Peyer's patch (tissue), 4 donors: ENCODE measurements at regions not wholly inside any gene's neighbourhood (a gene's known extent, or its start where the extent isn't known, plus 50 kb on each side); places are given as distances from the start of the nearest gene placed in this dataset.

ENCODE experiments used
- DNase-seq, 3 donors: peaks; one replicate each; pipeline ENCODE4 v3.0.0-alpha.2; 2017 to 2019
- H3K27ac ChIP-seq, 4 donors: fragments of 200-600 bp; sonication (generic); one replicate each; pipeline ENCODE4 v1.5.1; 2016 to 2019
- H3K27me3 ChIP-seq, 2 donors: fragments of 200-600 bp; sonication (generic); one replicate each; pipeline ENCODE4 v1.5.1; 2019
- H3K36me3 ChIP-seq, 3 donors: fragments of 200-600 bp; sonication (generic); one replicate each; pipeline ENCODE4 v1.5.1; 2016 to 2019
- H3K4me1 ChIP-seq, 4 donors: fragments of 200-600 bp; sonication (generic); one replicate each; pipeline ENCODE4 v1.5.1; 2016 to 2019
- H3K4me3 ChIP-seq, 4 donors: fragments of 200-600 bp; sonication (generic); 1 replicate in 3 of 4; 2 replicates in 1 of 4; pipeline ENCODE4 v1.5.1; 2016 to 2019; ENCODE audit warnings: mild to moderate bottlenecking in 1 of 4
- H3K9me3 ChIP-seq, 4 donors: fragments of 200-600 bp; sonication (generic); one replicate each; pipeline ENCODE4 v1.5.1; 2016 to 2019; ENCODE audit warnings: mild to moderate bottlenecking in 1 of 4
- POLR2A ChIP-seq, 2 donors: fragments of 450-650 bp; IDR thresholded peaks; one replicate each; pipeline ENCODE4 v1.5.1; 2017; ENCODE audit warnings: antibody characterized with exemption in 2 of 2, mild to moderate bottlenecking in 2 of 2, moderate library complexity in 2 of 2
- TF ChIP-seq, protein P1 (sequence below), 6 experiments: fragments of 450-650 bp in 4 of 6; fragments of 200-600 bp in 2 of 6; sonication (generic) in 1 of 6; IDR thresholded peaks; one replicate each; pipeline ENCODE4 v1.5.1; 2017 to 2019; ENCODE audit warnings: antibody characterized with exemption in 6 of 6, mild to moderate bottlenecking in 3 of 6, moderate library complexity in 1 of 6

- Histone ChIP-seq H3K27me3 (no peaks in the 10 kb centered on the region), H3K36me3 (no peaks in the 10 kb centered on the region), H3K4me3 (no peak overlapping the region), H3K9me3 (no peaks in the 10 kb centered on the region), H3K4me1 (no peaks in the 10 kb centered on the region), H3K27ac (no peak overlapping the region)
- no peak for TF ChIP-seq POLR2A (IDR thresholded peaks at IDR 0.05)
- TF ChIP-seq, protein P1, sequence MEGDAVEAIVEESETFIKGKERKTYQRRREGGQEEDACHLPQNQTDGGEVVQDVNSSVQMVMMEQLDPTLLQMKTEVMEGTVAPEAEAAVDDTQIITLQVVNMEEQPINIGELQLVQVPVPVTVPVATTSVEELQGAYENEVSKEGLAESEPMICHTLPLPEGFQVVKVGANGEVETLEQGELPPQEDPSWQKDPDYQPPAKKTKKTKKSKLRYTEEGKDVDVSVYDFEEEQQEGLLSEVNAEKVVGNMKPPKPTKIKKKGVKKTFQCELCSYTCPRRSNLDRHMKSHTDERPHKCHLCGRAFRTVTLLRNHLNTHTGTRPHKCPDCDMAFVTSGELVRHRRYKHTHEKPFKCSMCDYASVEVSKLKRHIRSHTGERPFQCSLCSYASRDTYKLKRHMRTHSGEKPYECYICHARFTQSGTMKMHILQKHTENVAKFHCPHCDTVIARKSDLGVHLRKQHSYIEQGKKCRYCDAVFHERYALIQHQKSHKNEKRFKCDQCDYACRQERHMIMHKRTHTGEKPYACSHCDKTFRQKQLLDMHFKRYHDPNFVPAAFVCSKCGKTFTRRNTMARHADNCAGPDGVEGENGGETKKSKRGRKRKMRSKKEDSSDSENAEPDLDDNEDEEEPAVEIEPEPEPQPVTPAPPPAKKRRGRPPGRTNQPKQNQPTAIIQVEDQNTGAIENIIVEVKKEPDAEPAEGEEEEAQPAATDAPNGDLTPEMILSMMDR (IDR thresholded peaks at IDR 0.05), result no peak
- DNase-seq, result no peak
Observed at GRCh38 chr13:82719987-82720386, 1162.3 kb downstream of the SLITRK1 start.

DNA sequence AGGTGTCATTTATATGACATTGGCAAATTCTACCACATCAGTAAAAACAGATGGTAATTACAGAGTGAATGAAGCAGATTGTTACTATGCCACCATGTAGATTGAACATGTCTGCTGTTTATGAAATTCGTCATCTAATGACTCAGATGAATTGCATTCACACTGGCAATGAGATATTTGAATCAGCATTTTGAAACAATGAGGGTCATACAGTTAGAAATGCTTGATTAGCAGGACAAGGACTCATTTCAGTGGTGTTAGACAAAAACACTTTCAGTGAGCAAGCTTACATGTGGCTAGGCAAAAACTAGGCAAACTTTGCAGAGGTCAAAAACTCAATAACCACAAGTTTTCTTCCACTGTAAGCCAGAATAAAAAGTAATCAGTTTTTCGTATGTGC lies 1165.0 kb downstream of the SLITRK1 start:
- TF ChIP-seq POLR2A (IDR thresholded peaks at IDR 0.05), result no peak
- Histone ChIP-seq H3K27me3 (no peaks in the 10 kb centered on the region), H3K27ac (no peak overlapping the region), H3K4me1 (no peaks in the 10 kb centered on the region), H3K4me3 (no peak overlapping the region), H3K36me3 (no peaks in the 10 kb centered on the region), H3K9me3 (no peaks in the 10 kb centered on the region)
- no peak for DNase-seq

DNA sequence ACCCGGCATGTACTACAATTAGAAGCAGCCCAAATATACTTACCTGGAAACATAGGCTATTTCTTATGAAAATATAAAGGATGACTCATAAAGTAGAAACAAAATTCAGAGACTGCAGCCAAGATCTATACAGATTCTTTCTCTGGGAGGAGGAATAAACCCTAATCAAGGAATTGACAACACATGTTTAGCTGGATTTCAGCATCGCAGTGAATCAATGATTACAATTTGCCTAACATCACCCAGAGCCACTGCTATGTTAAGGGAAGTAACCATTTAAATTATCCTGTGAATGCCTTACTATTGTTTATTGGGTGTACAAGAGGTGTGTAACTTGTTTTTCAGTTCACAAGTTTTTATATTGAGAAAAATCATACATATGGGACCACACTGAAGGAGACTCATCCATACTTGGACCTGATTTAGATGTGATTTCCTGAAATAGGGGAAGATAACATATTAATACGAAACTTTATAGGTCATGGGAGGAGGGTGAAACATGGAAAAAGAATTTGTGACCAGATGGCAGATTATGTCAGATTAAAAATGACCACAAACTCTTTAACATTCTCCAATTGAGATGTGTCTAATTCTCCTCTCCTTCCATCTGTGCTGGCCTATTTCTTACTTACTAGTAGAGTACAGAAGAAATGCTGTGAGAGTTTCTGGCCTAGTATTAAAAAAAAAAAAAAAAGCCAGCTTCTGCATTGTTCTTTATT lies 1168.4 kb downstream of the SLITRK1 start:
- Histone ChIP-seq H3K27me3 (no peaks in the 10 kb centered on the region), H3K27ac (no peak overlapping the region), H3K4me1 (no peaks in the 10 kb centered on the region), H3K36me3 (no peaks in the 10 kb centered on the region), H3K9me3 (no peaks in the 10 kb centered on the region), H3K4me3 (no peak overlapping the region)
- no peak for TF ChIP-seq POLR2A (IDR thresholded peaks at IDR 0.05)
- TF ChIP-seq, protein P1 (IDR thresholded peaks at IDR 0.05), result no peak
- DNase-seq, result no peak

GRCh38 chr13:82702513-82702912 lies 1179.8 kb downstream of the SLITRK1 start:
- no peaks in the 10 kb centered on the region for H3K4me1 ChIP-seq
- no peaks in the 10 kb centered on the region for H3K36me3 ChIP-seq
- no peak overlapping the region for H3K4me3 ChIP-seq
- H3K27me3 ChIP-seq, result no peaks in the 10 kb centered on the region
- no peak for DNase-seq
- H3K27ac ChIP-seq, result no peak overlapping the region
- TF ChIP-seq, protein P1 (IDR thresholded peaks at IDR 0.05), result no peak
- H3K9me3 ChIP-seq, result peaks cover 0 to 3% (median 0%) of the 10 kb centered on the region in 4 donors

DNA sequence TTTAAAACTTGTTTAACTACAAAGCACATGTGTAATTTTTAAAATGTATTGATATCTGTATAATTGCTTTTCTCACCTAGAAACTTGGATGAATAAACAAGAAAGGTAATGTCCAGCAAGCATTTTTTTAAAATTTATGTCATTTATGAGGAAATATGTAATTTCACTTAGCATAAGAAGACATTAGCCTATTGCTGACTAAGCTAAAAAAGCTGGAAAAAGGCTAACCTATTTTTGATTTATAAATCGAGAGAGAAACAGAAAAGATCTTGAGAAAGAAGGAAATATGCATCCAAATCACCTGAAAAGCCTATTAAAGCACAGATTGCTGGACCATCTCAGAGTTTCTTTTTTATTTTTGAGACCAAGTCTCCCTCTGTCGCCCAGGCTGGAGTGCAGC lies 1181.3 kb downstream of the SLITRK1 start:
- Histone ChIP-seq H3K27me3 (no peaks in the 10 kb centered on the region), H3K36me3 (no peaks in the 10 kb centered on the region), H3K27ac (no peak overlapping the region), H3K4me1 (no peaks in the 10 kb centered on the region), H3K9me3 (peaks cover 0 to 3% (median 0%) of the 10 kb centered on the region in 4 donors), H3K4me3 (no peak overlapping the region)
- TF ChIP-seq, protein P1 (IDR thresholded peaks at IDR 0.05), result no peak
- no peak for TF ChIP-seq POLR2A (IDR thresholded peaks at IDR 0.05)
- DNase-seq, result no peak

DNA sequence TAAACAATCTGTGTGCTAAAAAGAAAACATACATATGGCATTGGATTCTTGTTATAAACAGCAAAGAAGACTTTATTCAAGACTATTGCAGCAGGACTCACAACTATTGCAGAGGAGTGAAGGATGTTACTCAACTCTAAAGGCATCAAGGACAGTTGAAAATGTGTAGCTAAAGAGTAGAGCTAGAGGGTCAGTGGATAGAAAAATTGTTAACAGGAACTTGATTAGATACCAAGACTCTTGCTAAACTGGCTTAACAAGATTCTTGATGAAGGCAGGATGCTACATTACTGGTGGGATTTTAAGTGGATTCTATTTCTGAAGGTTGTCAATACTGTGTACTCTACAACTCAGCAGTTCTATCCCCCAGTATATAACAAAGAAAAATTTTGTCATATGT lies 1183.3 kb downstream of the SLITRK1 start:
- peaks cover 0 to 3% (median 0%) of the 10 kb centered on the region in 4 donors for H3K9me3 ChIP-seq

More for the DNA sequence above, 1183.3 kb downstream of the SLITRK1 start:
- H3K4me1 ChIP-seq, result no peaks in the 10 kb centered on the region
- TF ChIP-seq POLR2A (IDR thresholded peaks at IDR 0.05), result no peak
- TF ChIP-seq, protein P1 (IDR thresholded peaks at IDR 0.05), result no peak
- no peaks in the 10 kb centered on the region for H3K36me3 ChIP-seq
- DNase-seq, result no peak
- no peaks in the 10 kb centered on the region for H3K27me3 ChIP-seq
- no peak overlapping the region for H3K4me3 ChIP-seq
- no peak overlapping the region for H3K27ac ChIP-seq
